ENCODE measurements at regions not wholly inside any gene's neighbourhood (a gene's known extent, or its start where the extent isn't known, plus 50 kb on each side); places are given as distances from the start of the nearest gene placed in this dataset.

DNA sequence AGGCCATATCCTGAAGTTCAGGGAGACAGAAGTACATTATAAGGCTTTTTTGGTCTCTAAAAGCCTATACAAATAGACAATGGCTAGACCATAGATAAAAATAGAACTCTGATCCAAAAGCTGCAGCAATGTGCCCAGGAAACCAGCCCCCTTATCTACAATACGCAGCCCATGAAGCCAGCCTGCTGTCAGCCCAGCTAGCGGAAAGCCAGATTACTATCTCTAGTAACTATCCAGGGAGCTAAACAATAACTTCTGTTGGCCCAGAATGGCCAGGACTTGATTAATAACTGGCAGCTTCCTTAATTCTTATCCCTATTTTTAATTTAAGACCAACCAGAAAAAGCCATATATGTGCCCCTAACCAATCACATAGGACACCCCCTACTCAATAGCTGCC is 160.4 kb upstream of the SMLR1 start:
- DNase-seq (ENCODE audit: low spot score), result no peak
- Mint-ChIP-seq H3K27ac (no peak overlapping the region), H3K36me3 (ENCODE audit: low read depth) (no peaks in the 10 kb centered on the region), H3K4me1 (ENCODE audit: low read depth) (no peaks in the 10 kb centered on the region), H3K4me3 (ENCODE audit: low read depth) (no peak overlapping the region), H3K27me3 (ENCODE audit: low read depth) (no peaks in the 10 kb centered on the region), H3K9me3 (no peaks in the 10 kb centered on the region)
- intact Hi-C loops (cut with micrococcal nuclease), result no loop called here

DNA sequence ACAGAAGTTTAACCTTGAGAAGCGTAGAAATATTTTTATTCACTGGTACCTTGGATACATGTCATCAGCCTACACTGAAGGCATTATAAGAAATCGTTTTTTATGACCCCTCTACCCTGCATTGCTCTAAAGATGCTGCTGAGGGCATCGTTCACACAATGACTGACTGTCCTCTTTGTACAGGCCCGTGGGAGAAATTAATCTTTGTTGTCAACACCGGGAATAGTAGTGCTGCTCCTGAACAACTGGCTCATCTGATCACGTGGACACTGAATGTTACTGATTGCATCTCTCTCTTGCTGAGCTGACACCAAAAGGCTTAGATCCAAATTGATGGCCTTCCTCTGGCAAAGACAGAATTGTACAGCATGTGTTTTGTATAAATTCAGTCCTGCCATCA is 157.1 kb upstream of the SMLR1 start:
- no peak for DNase-seq (ENCODE audit: low spot score)
- Mint-ChIP-seq H3K36me3 (ENCODE audit: low read depth) (no peaks in the 10 kb centered on the region), H3K27ac (no peak overlapping the region), H3K27me3 (ENCODE audit: low read depth) (no peaks in the 10 kb centered on the region), H3K4me1 (ENCODE audit: low read depth) (peaks cover under 1% of the 10 kb centered on the region), H3K9me3 (no peaks in the 10 kb centered on the region), H3K4me3 (ENCODE audit: low read depth) (no peak overlapping the region)
- intact Hi-C loops (cut with micrococcal nuclease), result no loop called here

DNA sequence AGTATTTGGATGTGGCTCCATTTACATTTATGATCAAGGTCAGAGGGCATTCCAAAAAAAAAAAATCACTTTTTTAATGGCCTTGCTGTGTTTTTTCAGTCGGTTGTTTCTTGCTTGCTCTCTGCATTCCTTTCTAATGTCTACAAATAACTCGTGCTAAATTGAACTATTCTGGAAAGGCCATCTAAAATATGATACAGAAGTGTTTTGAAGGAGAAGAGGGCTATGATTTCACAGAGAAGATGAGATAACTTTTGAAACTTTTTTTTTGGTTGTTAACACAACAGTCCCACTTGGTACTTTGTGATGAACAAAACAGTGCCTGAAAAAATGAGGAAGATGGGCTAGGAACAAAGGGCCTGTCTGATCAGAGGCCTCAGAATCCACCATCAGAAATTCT is 156.1 kb upstream of the SMLR1 start:
- H3K4me3 Mint-ChIP-seq (ENCODE audit: low read depth), result no peak overlapping the region
- peaks cover 6% of the 10 kb centered on the region for H3K4me1 Mint-ChIP-seq (ENCODE audit: low read depth)

DNA sequence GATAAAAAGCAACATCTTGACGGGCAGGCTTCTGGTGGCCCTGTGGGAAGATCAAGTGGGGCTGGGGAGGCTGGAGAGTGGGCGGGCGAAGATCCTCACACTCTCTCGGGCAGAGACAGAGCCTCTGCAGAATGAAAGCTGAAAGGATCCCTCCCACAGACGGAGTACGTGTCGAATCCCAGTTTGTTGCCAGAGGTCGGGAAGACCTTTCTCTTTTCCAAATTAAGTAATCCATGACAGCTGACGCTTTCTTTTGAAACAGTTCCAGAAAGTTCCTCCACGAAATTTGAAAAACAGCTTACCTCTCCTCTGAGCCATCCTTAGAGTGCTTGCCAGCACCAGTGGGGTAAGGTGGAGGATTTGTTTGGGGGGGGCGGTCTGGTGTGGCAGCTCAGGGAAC is 155.6 kb upstream of the SMLR1 start:
- intact Hi-C loops (cut with micrococcal nuclease), result no loop called here
- H3K36me3 Mint-ChIP-seq (ENCODE audit: low read depth), result no peaks in the 10 kb centered on the region

More for the DNA sequence above, 156.1 kb upstream of the SMLR1 start:
- no peak for DNase-seq (ENCODE audit: low spot score)
- Mint-ChIP-seq H3K36me3 (ENCODE audit: low read depth) (no peaks in the 10 kb centered on the region), H3K27ac (no peak overlapping the region), H3K9me3 (no peaks in the 10 kb centered on the region), H3K27me3 (ENCODE audit: low read depth) (no peaks in the 10 kb centered on the region)
- intact Hi-C loops (cut with micrococcal nuclease), result no loop called here

DNA sequence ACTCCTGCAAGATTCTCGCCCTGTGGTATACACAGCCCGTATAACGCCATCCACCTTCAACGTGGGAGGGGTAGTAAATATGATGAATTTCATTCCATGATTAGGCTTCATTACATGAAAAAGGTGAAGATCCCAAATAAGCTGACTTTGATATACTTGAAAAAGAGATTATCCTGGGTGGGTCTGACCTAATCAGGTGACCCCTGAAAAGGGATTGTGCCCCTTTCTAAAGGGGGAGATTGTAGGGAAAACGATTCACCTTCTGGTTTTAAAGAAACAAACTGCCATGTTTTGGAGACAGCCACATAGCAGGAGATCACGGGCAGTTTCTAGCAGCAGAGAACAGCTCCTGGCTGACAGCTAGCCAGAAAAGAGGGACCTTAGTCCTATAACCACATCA is 155.1 kb upstream of the SMLR1 start:
- no peak overlapping the region for H3K27ac Mint-ChIP-seq
- no peak for DNase-seq (ENCODE audit: low spot score)
- H3K27me3 Mint-ChIP-seq (ENCODE audit: low read depth), result no peaks in the 10 kb centered on the region
- no peaks in the 10 kb centered on the region for H3K36me3 Mint-ChIP-seq (ENCODE audit: low read depth)
- intact Hi-C loops (cut with micrococcal nuclease), result no loop called here
- H3K4me3 Mint-ChIP-seq (ENCODE audit: low read depth), result no peak overlapping the region
- H3K9me3 Mint-ChIP-seq, result no peaks in the 10 kb centered on the region
- H3K4me1 Mint-ChIP-seq (ENCODE audit: low read depth), result peaks cover 16% of the 10 kb centered on the region

More for the DNA sequence above, 155.6 kb upstream of the SMLR1 start:
- H3K27ac Mint-ChIP-seq, result no peak overlapping the region
- no peaks in the 10 kb centered on the region for H3K27me3 Mint-ChIP-seq (ENCODE audit: low read depth)
- H3K4me1 Mint-ChIP-seq (ENCODE audit: low read depth), result peaks cover 10% of the 10 kb centered on the region
- H3K4me3 Mint-ChIP-seq (ENCODE audit: low read depth), result no peak overlapping the region
- no peaks in the 10 kb centered on the region for H3K9me3 Mint-ChIP-seq
- DNase-seq (ENCODE audit: low spot score), result no peak

DNA sequence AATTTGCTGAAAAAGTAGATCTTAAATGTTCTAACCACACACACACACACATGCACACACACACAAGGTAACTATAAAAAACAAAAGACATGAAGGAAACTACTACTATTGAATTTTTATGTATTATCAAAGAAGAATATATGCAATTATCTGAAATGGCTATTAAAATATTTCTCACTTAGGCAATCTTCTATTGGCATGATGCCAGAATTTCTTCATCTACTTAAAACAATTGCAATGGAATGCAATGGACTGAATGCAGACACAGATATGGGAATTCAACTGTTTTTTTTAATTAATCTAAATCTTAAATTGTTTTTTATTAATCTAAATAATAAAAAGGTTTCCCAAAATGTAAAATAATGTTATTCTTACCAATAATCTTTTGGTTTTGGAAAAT is 152.6 kb upstream of the SMLR1 start:
- Mint-ChIP-seq H3K27me3 (ENCODE audit: low read depth) (no peaks in the 10 kb centered on the region), H3K4me1 (ENCODE audit: low read depth) (peaks cover 20% of the 10 kb centered on the region), H3K9me3 (peaks cover 12% of the 10 kb centered on the region), H3K36me3 (ENCODE audit: low read depth) (peaks cover 15% of the 10 kb centered on the region), H3K27ac (no peak overlapping the region), H3K4me3 (ENCODE audit: low read depth) (no peak overlapping the region)
- DNase-seq (ENCODE audit: low spot score), result no peak
- intact Hi-C loops (cut with micrococcal nuclease), result loop anchor here (5.0 kb wide), 2 partner anchors 52 to 157 kb away; no protein-coding TSS in a partner anchor

DNA sequence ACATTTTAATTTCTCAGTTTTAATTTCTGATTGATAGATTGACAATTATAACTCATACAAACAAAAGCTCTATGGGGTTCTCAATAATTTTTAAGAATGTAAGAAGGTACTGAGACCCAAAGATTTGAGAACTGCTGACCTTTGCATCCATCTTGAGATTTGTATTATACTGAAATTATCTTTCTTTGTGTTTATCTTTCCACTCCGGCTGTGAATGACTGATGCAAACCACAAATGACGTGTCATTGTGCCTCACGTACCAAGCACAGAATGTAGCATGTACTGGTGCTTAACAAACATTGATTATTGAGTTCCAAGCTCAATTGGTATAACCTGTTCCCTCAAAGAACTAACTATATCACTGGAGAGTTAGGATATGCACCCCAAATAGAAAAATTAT is 152.1 kb upstream of the SMLR1 start:
- intact Hi-C loops (cut with micrococcal nuclease), result loop anchor here (5.0 kb wide), 2 partner anchors 53 to 158 kb away; no protein-coding TSS in a partner anchor
- no peak for DNase-seq (ENCODE audit: low spot score)
- H3K4me3 Mint-ChIP-seq (ENCODE audit: low read depth), result no peak overlapping the region
- peaks cover 20% of the 10 kb centered on the region for H3K4me1 Mint-ChIP-seq (ENCODE audit: low read depth)
- H3K27me3 Mint-ChIP-seq (ENCODE audit: low read depth), result no peaks in the 10 kb centered on the region
- H3K36me3 Mint-ChIP-seq (ENCODE audit: low read depth), result peaks cover 18% of the 10 kb centered on the region
- no peak overlapping the region for H3K27ac Mint-ChIP-seq
- H3K9me3 Mint-ChIP-seq, result peaks cover 15% of the 10 kb centered on the region

DNA sequence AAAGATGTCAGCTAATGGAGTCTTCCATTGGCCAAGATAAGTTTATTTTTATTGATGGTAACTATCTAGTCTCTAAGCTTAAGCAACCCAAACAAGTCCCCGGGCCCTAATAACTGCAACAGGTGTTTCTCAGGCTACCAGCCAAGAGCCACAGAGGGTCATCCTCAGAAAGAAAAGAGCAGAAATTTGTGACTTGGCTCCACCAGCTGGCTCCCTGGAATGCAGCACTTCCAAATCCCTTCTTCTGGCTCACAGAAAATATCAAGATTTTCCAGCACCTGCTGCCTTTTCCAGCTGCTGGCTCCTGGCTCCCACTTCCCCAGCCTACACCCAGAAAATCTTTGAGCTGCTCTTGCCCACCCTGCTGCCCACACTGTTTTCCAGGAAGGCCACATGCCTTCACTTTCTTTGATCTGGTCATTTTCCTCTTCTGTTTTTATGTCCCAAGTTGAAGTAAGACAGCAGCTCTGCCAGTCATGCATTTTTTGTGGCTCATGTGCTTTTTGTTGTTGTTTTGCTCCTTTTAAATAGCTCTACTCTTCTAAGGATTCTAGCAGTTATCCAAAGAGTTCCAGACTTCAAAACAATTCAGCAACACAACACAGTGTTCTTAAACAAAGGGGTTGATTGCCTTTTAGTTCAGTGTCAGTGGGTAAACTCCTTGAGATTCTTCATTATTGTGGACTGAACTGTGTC is 151.0 kb upstream of the SMLR1 start:
- peaks cover 20% of the 10 kb centered on the region for H3K4me1 Mint-ChIP-seq (ENCODE audit: low read depth)
- no peaks in the 10 kb centered on the region for H3K27me3 Mint-ChIP-seq (ENCODE audit: low read depth)
- peaks cover 15% of the 10 kb centered on the region for H3K9me3 Mint-ChIP-seq
- H3K27ac Mint-ChIP-seq, result peak overlapping the region; percentile 1
- H3K4me3 Mint-ChIP-seq (ENCODE audit: low read depth), result no peak overlapping the region
- intact Hi-C loops (cut with micrococcal nuclease), result loop anchor here (5.0 kb wide), 2 partner anchors 54 to 159 kb away; no protein-coding TSS in a partner anchor
- H3K36me3 Mint-ChIP-seq (ENCODE audit: low read depth), result peaks cover 18% of the 10 kb centered on the region
- no peak for DNase-seq (ENCODE audit: low spot score)

DNA sequence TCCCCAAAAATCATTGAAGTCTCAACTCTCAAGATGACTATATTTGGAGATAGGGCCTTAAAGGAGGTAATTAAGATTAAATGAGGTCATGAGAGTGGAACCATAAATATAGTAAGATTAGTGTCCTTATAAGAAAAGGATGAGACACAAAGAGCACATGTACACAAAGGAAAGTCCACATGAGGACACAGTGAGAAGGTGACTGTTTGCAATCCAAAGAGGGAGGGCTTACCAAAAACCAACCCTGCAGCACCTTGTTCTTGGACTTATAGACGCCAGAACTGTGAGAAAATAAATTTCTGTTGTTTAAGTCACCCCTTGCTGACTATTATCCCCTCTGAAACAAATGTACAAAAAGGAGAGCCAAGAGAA is 150.4 kb upstream of the SMLR1 start:
- H3K27me3 Mint-ChIP-seq (ENCODE audit: low read depth), result no peaks in the 10 kb centered on the region
- H3K27ac Mint-ChIP-seq, result no peak overlapping the region
- peaks cover 18% of the 10 kb centered on the region for H3K36me3 Mint-ChIP-seq (ENCODE audit: low read depth)
- peaks cover 20% of the 10 kb centered on the region for H3K4me1 Mint-ChIP-seq (ENCODE audit: low read depth)
- no peak overlapping the region for H3K4me3 Mint-ChIP-seq (ENCODE audit: low read depth)
- H3K9me3 Mint-ChIP-seq, result peaks cover 15% of the 10 kb centered on the region
- intact Hi-C loops (cut with micrococcal nuclease), result loop anchor here (5.0 kb wide), 2 partner anchors 54 to 159 kb away; no protein-coding TSS in a partner anchor
- DNase-seq (ENCODE audit: low spot score), result no peak

DNA sequence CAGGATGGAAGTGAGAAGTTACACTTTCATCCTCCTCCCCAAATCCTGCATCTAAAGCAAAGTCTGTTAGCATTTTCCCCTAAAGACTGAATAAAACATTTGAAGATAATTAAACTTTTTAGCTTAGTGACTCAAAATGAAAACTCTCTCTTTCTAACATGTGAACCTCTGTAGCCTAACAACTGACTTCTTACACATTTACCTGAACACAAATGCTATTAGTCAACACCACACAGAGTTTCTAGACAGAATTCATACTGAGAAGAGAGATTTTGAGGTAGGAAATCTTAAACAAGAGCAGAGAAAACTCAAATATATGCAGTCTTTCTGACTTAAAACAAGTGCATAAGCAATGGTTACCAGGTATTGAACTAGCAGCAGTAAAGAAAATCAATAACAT is 149.9 kb upstream of the SMLR1 start:
- Mint-ChIP-seq H3K9me3 (peaks cover 15% of the 10 kb centered on the region), H3K36me3 (ENCODE audit: low read depth) (peaks cover 18% of the 10 kb centered on the region), H3K4me3 (ENCODE audit: low read depth) (no peak overlapping the region), H3K27me3 (ENCODE audit: low read depth) (peaks cover 3% of the 10 kb centered on the region), H3K4me1 (ENCODE audit: low read depth) (peaks cover 20% of the 10 kb centered on the region), H3K27ac (no peak overlapping the region)
- DNase-seq (ENCODE audit: low spot score), result no peak
- intact Hi-C loops (cut with micrococcal nuclease), result loop anchor here (5.0 kb wide), 2 partner anchors 55 to 160 kb away; no protein-coding TSS in a partner anchor

DNA sequence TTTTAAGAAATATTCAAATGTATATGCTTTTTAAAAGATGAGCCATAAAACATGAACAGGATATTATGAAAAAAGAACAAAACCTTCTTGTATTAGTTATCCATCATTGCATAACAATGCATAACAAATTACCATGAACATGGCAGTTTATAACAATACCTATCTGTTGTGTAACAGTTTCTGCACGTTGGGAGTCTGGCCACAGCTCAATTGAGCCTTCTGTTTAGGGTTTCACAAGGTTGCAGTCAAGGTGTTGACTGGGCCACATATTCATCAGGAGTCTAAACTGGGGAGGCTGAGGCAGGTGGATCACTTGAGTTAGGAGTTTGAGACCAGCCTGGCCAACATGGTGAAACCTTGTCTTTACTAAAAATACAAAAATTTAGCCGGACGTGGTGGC is 149.4 kb upstream of the SMLR1 start:
- Mint-ChIP-seq H3K9me3 (peaks cover 15% of the 10 kb centered on the region), H3K27me3 (ENCODE audit: low read depth) (peaks cover 5% of the 10 kb centered on the region), H3K4me1 (ENCODE audit: low read depth) (peaks cover 20% of the 10 kb centered on the region), H3K36me3 (ENCODE audit: low read depth) (peaks cover 18% of the 10 kb centered on the region), H3K4me3 (ENCODE audit: low read depth) (no peak overlapping the region), H3K27ac (no peak overlapping the region)
- no peak for DNase-seq (ENCODE audit: low spot score)
- intact Hi-C loops (cut with micrococcal nuclease), result loop anchor here (5.0 kb wide), 2 partner anchors 55 to 160 kb away; no protein-coding TSS in a partner anchor

DNA sequence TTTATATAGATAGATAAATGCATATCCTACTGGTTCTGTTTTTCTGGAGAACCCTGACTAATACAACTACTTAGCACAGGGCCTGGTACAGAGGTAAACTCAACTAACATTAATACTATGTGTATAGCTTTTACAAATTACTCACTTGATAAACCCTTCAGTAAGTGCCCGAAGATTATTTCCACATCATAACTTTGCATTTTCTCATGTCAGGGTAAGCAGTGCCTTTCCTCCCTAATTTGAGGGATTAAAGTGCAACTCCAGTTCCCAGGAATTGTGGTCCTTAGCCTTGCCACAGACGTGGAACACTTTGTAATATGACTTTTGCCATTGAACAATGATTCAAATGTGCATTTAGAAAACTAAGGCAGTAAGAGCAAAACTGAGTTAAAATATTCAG is 147.5 kb upstream of the SMLR1 start:
- Mint-ChIP-seq H3K9me3 (peaks cover 15% of the 10 kb centered on the region), H3K4me1 (ENCODE audit: low read depth) (peaks cover 21% of the 10 kb centered on the region), H3K27me3 (ENCODE audit: low read depth) (peaks cover 5% of the 10 kb centered on the region), H3K36me3 (ENCODE audit: low read depth) (peaks cover 18% of the 10 kb centered on the region), H3K27ac (no peak overlapping the region), H3K4me3 (ENCODE audit: low read depth) (no peak overlapping the region)
- DNase-seq (ENCODE audit: low spot score), result no peak
- intact Hi-C loops (cut with micrococcal nuclease), result loop anchor here (5.0 kb wide), 2 partner anchors 57 to 162 kb away; no protein-coding TSS in a partner anchor

DNA sequence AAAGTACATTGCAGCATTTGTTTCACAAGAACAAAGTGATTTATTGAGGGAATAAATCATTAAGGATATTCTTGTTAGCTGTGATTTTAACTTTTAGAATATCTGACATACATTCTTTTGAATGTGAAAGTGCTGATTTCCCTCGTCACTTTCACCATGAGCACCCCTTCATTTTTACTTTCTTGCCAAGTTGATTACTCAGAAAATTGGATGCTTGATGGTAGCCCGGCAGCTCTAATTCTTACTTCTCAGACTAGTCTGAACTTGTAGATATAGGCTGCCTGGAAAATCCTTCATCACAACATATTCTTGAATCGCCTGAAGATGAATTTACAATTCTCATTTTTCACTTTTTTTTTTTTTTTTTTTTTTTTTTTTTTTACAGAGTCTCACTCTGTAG is 147.1 kb upstream of the SMLR1 start:
- peaks cover 5% of the 10 kb centered on the region for H3K27me3 Mint-ChIP-seq (ENCODE audit: low read depth)
- no peak for DNase-seq (ENCODE audit: low spot score)
- H3K4me1 Mint-ChIP-seq (ENCODE audit: low read depth), result peaks cover 21% of the 10 kb centered on the region
- H3K27ac Mint-ChIP-seq, result no peak overlapping the region
- intact Hi-C loops (cut with micrococcal nuclease), result no loop called here
- H3K36me3 Mint-ChIP-seq (ENCODE audit: low read depth), result peaks cover 18% of the 10 kb centered on the region
- H3K9me3 Mint-ChIP-seq, result peaks cover 15% of the 10 kb centered on the region
- H3K4me3 Mint-ChIP-seq (ENCODE audit: low read depth), result no peak overlapping the region

Measured in activated T-helper 2 cell treated with anti-CD3 and anti-CD28 coated beads, Interferon-gamma antibody, Interleukin-2, Interleukin-4, amounts not matched to agents 10 μg/mL and 5 μg/mL and 100 μg/mL, durations not matched to agents 14 hours and 24 hours and 36 hours (primary cell).